ENCODE measurements at regions not wholly inside any gene's neighbourhood (a gene's known extent, or its start where the extent isn't known, plus 50 kb on each side); places are given as distances from the start of the nearest gene placed in this dataset.
A peak's percentile ranks its signal among the peaks of the same experiment; 100 is the strongest.

- TF ChIP-seq CTCF (conservative IDR thresholded peaks at IDR 0.05; ENCODE audit: low read length) = peak; percentile 39; the same call in 1 of the 2 replicates
- TF ChIP-seq EZH2phosphoT487 (IDR thresholded peaks at IDR 0.05; ENCODE audit: borderline replicate concordance) = no peak
Measured at GRCh38 chr3:106251160-106251892, 382.5 kb upstream of the CBLB start.
